ENCODE measurements at regions not wholly inside any gene's neighbourhood (a gene's known extent, or its start where the extent isn't known, plus 50 kb on each side); places are given as distances from the start of the nearest gene placed in this dataset.
"Not testable (repeated sequence)": the region's sequence is repeated elsewhere in the genome, so short reads cannot be mapped to it uniquely, and the experiment has no call there.

DNA sequence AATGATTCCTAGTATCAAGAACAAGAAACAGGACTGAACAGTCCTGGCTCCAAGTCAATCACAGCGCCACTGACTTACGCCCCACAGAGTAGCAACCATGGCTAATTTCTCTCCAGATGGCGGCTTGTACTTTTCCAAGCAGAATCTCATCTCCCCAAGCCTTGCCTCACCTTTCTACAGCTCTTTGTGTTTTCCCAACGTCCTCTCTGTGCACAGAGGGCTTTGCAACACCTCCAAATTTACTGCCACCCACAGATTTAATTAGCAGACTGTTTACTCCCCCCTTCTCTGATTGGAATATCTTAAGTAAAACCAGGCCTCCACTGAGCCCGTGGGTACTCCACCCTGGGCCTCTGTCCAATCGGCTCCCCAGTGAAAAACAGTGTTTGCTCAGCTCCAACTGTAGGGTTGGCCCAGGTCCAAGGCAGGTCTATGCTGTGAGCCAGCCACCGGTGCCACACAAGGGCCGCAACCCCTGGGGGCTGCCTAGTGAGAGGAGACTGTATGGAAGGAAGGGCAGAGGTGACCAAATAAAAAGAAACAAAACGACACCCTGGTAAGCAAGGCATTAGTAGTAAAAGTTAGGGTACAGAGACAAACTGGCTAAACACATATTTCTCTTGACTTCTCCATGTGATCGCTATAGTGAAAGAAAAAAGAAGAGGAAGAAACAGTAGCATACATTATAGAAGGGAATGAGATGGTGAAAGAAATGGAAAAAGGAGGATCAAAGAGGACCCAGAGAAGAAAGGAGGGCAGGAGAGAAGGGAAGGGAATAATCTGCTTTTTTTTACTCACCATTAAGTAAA is 128.4 kb upstream of the SOD1 start:
- peak; percentile 27 for DNase-seq

DNA sequence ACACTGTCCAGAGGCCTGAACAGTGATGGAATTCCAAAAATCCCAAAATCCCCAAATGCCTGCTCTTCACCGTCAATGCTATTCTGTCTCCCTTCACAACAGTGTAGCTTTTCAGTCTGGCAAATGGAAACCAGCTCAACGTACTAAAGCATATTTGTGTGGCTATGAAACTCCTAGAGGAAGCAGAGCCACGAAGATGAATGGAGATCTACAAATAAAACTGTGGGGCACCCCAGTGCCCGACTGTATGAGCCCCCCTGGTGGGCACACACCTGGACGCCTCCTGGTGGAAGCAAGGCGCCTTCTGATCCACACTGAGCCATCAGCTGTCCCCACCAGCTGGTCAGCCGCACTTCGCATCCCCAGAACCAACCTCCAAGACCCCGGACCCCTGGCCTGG is 129.1 kb upstream of the SOD1 start:
- no peak for DNase-seq

DNA sequence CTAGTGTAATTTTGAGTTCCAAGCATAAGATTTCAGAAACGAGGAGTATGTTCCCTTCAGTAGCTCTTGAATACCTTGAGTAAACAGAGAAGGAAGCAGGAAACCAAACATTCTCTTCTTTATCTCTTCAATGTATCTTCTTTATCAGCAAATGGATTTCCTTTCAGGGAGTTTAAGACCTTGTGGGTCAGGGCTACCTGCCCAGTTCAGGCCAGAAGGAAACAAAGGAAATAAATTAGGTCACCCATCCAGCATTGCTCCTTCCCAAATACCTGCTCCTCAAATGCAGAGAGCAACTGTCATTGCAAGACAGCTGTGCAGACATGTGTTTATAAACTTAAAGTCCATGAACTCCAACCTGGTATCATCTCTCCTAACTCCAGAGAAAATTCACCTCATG is 130.1 kb upstream of the SOD1 start:
- DNase-seq = no peak

DNA sequence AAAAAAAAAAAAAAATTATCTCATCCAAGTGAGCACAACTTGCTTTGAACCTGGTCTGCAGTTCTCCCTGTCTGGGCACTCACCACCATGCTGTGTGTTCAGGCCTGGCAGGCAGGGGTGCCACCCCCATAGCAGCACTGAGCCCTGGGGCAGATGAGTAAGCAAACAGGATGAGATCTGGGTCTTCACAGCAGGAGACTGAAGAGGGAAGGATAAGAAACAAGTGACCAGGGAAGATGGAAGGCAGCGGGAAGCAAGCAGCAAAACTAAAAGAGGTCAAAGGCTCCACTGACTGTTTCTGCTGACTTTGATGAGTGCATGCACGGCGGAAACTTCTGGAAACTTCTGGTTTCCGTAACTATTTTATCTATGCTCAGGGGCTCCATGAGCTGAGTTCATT is 133.5 kb upstream of the SOD1 start:
- DNase-seq = no peak

DNA sequence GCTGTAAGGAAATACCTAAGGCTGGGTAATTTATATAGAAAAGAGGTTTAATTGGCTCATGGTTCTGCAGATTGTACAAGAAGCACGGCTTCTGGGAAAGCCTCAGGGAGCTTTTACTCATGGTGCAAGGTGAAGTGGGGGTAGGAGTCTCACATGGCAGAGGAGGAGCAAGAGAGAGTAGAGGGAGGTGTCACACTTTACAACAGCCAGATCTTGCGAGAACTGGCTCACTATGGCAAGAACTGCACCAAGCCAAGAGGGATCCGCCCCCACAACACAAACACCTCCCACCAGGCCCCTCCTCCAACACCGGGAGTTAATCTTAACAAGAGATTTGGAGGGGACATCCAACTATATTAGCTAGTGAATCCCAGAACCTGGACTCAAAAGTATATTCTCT is 135.4 kb upstream of the SOD1 start:
- DNase-seq = no peak

DNA sequence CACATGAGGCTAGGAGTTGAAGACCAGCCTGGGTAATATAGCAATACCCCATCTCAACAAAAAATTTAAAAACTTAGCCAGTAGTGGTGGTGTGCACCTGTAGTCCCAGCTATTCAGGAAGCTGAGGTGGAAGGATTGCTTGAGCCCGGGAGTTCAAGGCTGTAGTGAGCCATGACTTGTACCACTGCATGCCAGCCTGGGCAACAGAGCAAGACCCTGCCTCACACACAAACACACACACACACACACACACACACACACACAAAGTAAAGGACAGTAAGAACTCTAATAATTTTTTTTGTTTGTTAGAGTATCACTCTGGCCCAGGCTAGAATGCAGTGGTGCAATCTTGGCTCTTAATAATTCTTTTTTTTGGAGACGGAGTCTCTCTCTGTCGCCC is 138.0 kb upstream of the SOD1 start:
- DNase-seq = no peak

DNA sequence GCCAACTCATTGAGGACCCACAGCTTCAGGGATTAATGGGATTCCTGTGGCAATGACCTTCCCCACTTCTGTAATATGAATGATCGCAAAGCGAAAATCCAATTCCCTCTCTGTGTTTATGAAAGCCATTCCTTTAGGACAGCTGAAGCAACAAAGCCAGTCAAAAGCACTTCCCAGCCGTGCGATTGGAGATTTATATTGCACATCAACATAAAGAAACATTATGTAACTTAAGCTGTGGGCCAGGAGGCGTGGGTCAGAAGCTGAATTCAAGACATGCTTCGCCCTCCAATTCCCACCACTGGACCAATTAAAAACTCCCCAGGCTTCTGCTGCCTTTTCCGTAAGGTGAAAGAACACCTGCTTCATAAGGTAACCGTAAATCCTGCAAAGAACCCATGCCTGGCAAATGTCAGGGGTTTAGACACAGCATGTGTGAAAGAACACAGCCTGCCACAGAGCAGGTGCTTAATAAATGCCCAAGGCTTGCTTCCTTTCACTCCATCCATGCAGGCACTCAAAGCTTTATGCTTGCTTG is 138.9 kb upstream of the SOD1 start:
- peak; percentile 51 for DNase-seq

DNA sequence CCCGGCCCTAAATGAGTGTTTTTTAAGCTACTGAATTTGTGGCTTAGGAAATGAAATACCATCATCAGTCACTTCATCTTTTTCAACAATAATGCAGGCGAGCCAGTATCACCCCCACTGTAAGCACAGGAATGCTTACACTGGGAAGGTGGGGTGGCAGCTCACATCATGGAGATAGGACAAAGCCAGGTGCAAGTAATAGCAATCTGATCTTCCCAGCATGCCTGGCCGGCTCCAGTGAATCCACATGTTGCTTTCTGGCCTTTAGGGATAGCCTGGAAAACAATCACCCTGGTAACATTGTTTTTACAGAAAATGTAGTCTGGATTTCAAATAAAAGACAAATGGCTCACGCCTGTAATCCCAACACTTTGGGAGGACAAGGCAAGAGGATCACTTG is 140.9 kb upstream of the SOD1 start:
- DNase-seq = no peak

DNA sequence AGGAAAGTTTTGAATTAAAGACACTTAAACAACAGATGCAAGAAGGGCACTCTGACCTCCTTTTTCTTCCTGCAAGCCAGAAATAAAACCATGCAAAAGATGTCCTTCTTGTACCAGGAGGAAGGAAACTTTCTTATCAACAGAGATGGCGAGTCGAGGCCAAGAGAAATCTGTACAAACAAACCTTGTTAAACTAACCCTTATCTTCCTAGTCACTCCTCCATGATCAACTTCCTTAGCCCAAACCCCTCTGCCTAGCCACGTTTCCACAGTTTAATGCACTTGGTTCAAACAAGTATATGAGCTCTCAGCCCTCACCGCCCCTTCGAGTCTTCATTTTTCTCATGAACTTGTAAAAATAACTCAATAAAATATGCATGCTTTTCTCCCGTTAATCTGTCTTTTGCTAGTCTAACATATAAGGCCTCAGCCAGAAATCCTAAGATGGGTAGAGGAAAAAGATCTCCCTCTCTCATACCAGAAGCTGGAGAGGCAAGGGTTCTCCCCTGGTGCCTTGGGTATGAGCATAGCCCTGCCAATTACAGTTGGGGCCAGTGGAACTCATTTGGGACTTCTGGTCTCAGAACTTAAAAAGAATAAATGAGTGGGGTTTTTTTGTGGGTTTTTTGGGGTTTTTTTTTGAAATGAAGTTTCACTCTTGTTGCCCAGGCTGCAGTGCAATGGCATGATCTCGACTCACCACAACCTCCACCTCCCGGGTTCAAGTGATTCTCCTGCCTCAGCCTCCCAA is 141.7 kb upstream of the SOD1 start:
- DNase-seq = no peak

DNA sequence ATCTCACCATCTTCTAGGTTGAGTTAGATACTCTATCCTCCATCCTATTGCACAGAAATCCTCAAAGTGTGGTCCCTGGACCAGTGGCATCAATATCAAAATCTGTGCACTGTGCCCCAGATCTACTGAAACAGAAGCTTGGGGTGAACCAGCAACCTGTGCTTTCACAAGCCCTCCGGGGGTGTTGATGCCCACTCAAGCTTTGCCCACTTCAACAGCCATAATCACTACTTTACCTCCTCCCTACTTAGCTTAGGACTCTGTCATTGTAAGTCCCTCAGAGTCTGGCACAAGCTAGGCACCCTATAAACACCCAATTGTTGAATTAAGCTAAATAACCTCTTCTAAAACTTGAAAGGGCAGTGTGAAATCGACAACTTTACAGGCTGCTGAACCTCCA is 144.2 kb upstream of the SOD1 start:
- DNase-seq = no peak

DNA sequence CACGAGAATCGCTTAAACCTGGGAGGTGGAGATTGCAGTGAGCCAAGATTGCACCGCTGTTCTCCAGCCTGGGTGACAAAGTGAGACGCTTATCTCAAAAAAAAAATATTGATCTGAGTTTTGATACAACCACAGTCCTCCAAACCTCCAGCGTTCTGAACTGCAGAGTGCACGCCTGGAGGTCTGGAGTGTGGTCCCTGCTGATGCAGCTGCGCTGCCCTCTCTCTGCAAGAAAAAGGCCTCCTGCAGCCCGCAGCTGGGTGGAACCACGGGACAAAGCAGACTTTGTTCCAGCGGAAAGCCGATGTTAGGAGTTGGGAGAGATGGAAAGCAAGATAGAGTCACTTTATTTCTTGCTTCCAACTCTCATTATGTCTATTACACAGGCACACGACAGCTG is 144.9 kb upstream of the SOD1 start:
- DNase-seq = peak; percentile 73

DNA sequence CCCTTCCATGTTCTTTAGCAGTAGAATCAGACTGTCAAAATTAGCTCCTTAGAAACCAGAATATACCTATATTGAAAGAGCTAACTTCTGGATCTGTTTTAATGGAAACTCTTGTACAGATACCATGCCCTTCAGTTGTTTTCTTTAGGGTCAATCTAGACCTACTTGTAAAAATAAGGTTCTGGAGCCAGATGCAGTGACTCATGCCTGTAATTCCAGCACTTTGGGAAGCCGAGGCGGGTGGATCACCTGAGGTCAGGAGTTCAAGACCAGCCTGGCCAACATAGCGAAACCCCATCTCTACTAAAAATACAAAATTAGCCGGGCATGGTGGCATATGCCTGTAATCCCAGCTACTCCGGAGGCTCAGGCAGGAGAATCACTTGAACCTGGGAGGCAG is 146.0 kb upstream of the SOD1 start:
- DNase-seq = not testable (repeated sequence)

DNA sequence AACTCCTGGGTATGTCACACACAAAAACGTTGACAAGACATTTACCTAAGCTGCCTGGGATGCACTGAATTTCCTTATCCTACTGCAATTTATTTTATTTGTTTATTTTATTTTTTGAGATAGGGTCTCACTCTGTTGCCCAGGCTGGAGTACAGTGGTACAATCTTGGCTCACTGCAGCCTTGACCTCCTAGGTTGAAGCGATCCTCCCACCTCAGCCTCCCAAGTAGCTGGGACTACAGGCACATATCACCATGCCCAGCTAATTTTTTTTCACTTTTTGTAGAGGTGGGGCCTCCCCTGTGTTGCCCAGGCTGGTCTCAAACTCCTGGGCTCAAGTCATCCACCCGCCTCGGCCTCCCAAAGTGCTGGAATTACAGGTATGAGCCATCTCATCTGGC is 147.5 kb upstream of the SOD1 start:
- DNase-seq = not testable (repeated sequence)

DNA sequence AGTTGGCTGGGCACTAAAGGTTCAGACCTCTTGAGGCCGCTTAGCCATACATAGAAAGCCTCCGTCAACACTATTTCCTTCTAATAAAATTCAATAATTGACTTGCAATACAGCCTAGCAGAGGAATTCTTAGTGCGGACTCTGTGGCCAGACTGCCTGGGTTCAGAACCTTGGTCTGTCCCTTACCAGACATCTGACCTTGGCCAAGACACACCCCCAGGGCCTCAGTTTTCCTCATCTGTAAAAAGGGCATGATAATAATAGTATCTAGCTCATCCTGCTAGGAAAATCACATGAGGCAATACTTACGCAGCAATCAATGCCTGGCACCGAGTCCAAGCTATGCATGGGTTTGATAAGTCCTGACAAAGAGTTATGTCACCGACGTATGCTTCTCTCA is 148.2 kb upstream of the SOD1 start:
- DNase-seq = no peak

DNA sequence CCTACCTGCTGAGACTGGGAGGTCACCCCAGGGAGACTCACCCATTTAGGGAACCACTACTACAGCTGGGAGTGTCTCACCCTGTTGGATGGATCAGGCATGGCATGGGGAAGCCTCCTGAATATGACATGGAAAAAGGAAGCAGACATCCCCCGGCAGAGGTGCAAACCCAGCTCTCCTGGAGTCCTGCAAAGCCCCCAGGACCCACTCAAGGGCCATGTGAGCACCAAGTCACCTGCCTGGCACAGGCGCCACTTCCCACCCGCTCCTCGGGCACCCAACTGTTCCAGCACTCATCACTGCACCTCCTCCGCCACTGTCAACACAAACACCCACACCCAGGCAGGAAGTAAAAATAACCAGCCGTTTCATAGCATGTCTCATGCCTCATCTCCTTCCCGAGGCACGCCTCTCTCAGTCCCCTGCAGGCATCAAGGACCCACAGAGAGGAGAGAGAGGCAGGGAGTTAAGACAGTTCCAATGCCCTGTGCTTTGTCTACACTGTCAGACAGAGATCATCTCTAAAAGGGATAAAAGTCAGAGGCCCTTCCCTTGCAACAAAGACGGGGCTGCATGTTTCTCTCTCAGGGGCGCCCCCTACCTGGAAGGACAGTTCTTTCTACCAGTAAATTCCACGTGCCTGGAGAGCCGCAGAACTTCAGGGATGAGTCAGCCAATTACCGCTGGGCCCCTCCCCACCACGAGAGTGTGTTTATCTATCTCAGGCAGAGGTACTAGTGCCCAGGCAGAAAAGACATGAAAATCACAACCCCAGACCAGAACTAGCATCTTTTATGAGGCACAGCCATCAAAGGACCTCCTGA is 150.1 kb upstream of the SOD1 start:
- DNase-seq = no peak

DNA sequence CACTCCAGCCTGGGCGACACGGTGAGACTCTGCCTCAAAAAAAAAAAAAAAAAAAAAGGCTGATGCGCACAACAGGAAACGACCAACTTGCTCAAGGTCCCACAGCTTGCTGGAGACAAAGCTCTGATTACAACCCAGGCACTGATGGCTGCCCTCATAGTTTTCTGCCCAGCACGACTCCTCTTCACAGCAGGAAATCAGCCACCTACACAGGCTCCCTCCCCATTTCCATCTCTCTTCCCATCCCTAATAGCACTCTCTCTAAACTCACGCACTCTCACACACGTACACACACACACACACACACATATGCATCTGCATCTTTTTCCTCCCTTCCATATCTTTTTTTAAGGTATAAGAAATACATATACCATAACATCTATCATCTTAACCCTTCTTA is 153.5 kb upstream of the SOD1 start:
- DNase-seq = no peak

DNA sequence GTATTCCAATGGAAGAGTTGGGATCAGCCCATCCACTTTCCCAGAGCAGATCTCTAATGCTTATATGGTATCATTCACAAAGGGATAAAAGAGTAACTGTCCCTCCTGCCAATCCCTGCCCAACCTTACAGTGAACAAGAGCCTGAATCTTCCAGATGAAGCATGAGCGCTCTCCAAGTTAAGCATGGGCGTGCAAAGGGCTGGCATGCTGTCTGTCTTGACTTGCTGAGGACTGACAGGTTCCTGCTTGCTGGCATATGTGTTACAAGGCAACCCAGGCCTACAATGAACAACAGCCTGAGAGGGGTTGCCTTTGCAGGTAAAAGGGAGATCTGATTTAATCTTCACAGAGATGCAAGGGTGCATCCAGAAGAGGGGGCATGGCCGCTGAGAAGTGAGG is 155.6 kb upstream of the SOD1 start:
- DNase-seq = no peak

DNA sequence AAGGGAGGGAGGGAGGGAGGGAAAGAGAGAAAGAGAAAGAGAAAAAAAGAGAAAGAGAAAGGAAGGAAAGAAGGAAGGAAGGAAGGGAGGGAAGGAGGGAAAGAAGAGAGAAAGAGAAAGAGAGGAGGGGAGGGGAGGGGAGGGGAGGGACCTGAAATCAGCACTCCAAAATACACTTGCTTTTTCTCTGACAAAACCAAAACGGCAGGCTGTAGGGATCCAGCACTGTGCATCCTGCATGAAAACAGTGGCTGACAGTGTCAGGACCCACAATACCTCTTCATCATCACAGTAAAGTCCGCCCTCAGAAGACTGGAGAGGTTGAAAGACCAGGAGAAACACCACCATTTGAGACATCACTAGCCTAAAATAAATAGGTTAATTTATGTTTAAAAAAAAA is 156.0 kb upstream of the SOD1 start:
- DNase-seq = no peak

DNA sequence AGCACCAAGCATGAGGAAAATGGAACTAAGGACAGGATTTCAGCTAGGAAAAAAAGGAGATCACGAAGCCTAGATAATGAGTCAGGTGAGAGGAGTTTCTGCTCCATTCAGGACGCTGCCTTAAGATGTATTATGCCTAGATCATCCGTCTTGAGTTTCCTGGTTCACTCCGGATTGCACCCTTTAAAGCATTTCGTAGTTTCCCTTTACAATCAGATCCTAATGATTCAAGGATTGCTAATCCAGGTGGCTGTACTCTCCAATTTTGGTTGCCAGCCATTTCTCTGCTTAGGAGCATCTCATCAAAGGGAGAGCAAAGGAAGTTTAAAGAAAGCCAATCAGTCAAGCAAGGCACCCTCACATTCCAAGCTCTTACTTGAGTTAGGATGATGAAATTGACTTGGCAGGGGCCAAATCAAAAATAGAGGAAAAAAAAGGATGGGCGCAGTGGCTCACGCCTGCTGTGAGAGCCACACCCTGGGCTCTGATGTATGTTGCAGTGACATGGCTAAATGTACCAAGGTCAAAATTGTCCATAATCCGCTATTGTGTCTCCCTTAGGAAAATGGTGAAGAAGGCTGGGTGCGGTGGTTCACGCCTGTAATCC is 156.9 kb upstream of the SOD1 start:
- DNase-seq = no peak

DNA sequence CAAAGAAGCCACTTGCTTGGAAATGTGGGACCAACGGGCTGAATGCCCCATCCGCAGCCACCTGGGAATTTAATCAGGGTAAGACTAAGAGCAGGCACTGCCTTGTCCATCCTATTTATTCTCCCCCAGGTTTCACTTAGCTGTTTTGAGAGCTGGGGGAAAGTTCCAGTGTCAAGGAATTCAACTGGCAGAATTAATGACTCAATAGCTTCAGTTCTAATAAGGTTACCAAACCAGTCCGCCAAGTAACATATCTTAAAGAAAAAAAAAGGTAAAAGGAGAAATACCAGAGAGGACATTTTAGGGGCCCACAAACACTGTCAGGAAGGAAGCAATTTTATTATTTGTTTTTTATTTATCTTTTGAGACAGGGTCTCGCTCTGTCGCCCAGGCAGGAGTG is 157.6 kb upstream of the SOD1 start:
- DNase-seq = no peak

DNA sequence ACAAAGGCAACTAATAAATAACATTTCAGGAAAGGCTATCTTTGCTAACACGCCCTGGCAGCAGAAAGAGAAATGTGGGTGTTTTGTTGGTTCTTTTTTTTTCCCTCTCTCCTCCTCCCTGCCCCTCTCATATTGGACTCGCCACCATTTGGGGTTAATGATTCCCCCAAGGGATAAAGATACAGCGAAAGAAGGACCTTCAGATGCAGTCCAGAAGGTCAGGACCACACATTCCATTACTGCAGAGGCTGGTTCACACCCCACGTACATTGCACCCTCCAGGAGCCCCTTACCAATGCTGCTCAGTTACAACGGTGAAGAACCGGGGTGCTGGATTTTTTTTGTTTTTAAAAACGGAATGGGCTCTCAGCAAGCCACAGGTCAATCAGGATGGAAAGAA is 156.9 kb upstream of the TIAM1 start:
- no peak for DNase-seq

DNA sequence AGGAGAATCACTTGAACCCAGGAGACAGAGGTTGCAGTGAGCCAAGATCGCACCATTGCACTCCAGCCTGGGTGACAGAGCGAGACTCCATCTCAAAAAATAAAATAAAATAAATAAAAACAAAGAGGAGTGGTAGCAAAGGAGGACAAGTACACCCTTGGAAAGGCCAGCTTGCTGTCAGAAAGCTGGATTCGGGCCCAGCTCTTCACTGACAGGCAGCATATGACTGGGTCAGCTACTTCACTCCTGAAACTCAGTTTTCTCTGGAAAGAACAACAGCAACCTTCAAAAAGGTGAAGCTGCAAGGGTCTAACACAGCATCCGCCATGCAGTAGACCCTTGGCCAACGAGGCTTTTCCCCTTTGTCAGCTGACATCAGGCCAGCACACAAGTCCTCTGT is 156.0 kb upstream of the TIAM1 start:
- DNase-seq = no peak

DNA sequence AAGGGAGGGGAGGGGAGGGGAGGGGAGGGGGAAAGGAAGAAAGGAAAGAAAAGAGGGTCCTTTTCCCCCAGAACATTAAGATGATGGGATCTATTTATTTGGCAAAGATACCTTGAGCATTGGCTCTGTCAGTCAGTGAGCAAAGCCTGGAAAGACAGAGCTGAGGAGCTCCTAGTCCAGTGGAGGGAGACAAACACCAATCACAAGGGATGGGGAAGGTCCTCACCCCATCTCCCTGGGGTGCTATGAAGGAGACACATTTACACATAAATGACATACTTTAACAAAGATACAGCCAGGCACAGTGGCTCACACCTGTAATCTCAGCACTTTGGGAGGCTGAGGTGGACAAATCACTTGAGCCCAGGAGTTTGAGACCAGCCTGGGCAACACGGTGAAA is 154.9 kb upstream of the TIAM1 start:
- DNase-seq = no peak

All from eye (tissue), 1 donor.